ENCODE measurements at regions not wholly inside any gene's neighbourhood (a gene's known extent, or its start where the extent isn't known, plus 50 kb on each side); places are given as distances from the start of the nearest gene placed in this dataset.

DNA sequence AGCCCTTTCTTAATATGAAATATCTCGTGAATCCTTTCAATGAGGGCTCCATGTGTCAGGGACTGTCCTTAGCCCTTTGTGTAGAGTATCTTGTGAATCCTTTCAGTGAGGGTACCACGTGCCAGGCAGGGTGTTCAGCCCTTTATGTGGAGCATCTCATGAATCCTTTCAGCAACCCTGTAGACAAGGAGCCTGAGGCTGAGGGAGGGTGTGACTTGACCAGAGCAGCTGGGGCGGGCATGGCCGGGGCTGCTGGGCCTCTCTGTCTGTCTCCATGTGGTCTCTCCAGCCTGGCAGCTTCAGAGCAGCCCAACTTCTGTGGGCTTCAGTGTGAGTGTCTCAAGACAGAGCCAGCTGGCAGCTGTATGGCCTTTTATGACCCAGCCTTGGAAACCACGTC is 140.2 kb downstream of the AACS start:
- TF ChIP-seq POLR2A (IDR thresholded peaks at IDR 0.05): no peak
- TF ChIP-seq, protein P1, sequence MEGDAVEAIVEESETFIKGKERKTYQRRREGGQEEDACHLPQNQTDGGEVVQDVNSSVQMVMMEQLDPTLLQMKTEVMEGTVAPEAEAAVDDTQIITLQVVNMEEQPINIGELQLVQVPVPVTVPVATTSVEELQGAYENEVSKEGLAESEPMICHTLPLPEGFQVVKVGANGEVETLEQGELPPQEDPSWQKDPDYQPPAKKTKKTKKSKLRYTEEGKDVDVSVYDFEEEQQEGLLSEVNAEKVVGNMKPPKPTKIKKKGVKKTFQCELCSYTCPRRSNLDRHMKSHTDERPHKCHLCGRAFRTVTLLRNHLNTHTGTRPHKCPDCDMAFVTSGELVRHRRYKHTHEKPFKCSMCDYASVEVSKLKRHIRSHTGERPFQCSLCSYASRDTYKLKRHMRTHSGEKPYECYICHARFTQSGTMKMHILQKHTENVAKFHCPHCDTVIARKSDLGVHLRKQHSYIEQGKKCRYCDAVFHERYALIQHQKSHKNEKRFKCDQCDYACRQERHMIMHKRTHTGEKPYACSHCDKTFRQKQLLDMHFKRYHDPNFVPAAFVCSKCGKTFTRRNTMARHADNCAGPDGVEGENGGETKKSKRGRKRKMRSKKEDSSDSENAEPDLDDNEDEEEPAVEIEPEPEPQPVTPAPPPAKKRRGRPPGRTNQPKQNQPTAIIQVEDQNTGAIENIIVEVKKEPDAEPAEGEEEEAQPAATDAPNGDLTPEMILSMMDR (IDR thresholded peaks at IDR 0.05): no peak

Measured in stomach (tissue), 4 donors.